GM08714 (cell line): ENCODE measurements at regions not wholly inside any gene's neighbourhood (a gene's known extent, or its start where the extent isn't known, plus 50 kb on each side); places are given as distances from the start of the nearest gene placed in this dataset.

Experiments
- H3K4me3 ChIP-seq: fragments of 200-500 bp; sonication (Bioruptor generic); 2 replicates; pipeline ENCODE4 v1.5.1; 2014; ENCODE audit warnings: mild to moderate bottlenecking, low read length, inconsistent platforms
- ZNF274 ChIP-seq: IDR thresholded peaks from 2 replicates; pipeline ENCODE4 v1.6.1; 2012; ENCODE audit warnings: mild to moderate bottlenecking, low read depth, low read length

- no peak for TF ChIP-seq ZNF274
- H3K4me3 ChIP-seq, result no peak overlapping the region
These were observed 368.8 kb downstream of the SEC14L1 start for GRCh38 chr17:77509599-77509998.

DNA sequence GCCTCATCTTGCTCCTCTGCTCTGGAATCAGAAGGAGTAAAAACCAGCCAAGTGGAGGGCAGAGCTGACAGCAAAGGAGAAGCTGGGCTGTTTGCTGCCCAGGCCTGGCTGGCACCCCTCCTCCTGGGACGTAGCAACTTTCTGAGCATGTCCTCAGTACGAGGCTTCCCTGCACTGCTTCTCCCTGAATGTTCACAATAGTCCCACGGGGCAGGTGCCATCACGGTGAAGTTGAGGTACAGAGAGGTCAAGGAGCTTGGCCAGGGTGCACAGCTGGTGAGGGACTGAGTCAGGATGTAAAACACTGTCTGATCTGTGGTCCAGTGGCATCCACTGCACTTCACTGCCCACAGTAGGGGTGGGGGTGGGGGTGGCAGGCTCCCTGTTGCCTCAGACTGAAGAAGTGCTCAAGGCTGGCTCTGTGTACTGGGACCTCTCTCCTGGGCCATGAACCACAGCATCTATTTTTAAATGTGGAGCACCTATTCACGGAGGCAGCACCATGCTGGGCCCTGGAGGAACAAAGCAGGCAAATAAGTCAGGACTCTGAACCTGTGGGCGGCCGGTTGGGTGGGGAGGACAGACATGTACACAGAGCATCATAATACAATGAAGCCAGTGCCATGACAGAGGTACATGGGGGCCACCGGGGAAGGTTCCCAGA is 369.5 kb downstream of the SEC14L1 start:
- no peak for TF ChIP-seq ZNF274
- H3K4me3 ChIP-seq, result no peak overlapping the region

GRCh38 chr17:77511514-77512061 is 370.8 kb downstream of the SEC14L1 start:
- no peak for TF ChIP-seq ZNF274
- no peak overlapping the region for H3K4me3 ChIP-seq

DNA sequence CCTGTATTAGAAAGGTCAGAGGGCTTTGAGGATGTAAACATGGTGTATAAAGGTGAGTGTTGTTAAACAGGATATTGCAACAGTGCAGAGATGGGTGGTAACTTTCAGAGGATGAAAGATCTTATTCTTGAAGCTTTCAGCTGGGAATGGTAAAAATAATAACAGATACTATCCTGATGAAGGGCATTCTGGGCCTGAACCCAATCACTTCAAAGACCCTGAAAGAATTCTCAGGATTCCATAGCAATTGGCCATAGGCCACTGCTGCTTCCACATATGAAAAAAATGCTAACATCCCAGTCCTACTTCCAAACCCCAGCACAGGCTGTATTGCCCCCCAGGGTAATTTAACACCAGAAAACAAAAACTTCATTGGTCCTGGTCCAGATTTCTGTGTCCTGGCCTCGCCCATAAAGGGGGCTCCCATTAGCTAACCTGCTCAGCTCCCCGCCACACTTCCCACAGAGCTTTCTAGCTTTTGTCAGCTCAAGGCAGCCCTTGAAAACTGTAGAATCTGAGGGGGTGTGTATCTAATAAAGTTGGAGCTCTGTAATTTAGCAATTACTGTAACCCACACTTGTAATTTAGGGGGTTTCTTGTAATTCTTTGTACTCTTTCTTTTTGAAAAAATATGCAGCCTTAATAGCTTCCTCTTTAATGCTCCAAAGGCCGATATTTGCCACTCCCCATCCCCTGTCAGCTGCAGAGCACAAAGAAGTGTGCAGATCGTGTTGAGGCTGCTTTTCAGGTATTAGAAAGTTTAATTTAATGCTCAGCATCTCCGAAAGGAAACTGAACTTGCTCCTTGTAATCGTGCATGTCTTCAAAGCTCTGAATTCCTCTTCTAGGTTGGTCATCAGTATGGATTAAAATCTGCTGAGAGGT is 371.5 kb downstream of the SEC14L1 start:
- no peak for TF ChIP-seq ZNF274

GRCh38 chr17:77513045-77513444 is 372.3 kb downstream of the SEC14L1 start:
- H3K4me3 ChIP-seq, result no peak overlapping the region
- no peak for TF ChIP-seq ZNF274

More for the DNA sequence above, 371.5 kb downstream of the SEC14L1 start:
- H3K4me3 ChIP-seq, result no peak overlapping the region

DNA sequence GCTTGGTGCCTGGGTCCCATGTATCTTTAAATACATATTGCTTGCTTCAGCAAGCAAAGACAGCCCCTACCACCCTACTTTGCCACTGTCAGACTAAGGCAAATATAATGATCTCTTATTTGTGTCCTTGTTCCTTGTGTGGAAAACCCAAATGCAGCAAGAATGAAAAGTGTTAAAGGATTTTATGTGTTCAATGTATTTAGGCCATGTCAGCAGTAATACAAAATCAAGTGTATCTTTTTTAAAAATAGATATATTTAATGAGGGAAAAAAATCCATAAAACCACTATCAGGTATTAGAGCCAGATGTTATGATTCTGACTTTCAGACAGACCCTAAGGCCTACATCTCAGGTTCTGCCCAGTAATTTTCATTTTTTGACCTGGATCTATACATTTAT is 374.5 kb downstream of the SEC14L1 start:
- no peak for TF ChIP-seq ZNF274
- H3K4me3 ChIP-seq, result no peak overlapping the region

DNA sequence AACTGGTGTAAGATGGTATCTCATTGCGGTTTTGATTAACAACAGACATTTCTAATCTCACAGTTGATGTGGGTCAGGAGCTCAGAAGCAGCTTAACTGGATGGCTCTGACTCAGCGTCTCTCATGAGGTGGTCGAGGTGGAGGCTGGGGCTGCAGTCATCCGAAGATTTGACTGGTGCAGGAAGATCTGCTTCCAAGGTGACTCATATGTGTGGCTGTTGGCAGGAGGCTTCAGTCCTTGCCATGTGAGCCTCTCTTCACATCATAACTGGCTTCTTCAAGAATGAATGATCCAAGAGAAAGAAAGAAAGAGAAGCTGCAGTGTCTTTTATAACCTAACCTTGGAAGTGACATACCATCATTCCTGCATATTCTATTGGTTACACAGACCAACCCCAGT is 376.1 kb downstream of the SEC14L1 start:
- no peak overlapping the region for H3K4me3 ChIP-seq
- no peak for TF ChIP-seq ZNF274

DNA sequence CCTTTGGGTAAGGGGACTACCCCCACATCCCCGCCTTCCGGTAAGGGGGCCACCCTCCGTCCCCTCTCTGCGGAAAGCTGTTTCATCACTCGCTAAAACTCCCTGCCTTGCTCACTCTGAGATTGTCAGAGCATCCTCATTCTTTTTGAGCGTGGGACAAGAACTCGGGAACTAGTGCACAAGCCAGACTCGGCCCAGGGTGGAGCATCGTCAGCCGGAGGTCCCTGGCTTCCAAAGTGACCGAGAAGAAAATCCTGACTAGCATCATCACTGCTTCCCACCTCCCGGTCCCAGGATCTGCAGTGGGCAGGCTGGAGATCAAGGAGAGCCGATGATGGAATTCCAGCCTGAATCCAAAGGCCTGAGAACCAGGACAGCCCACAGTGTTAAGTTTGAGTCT is 380.3 kb downstream of the SEC14L1 start:
- no peak for TF ChIP-seq ZNF274
- no peak overlapping the region for H3K4me3 ChIP-seq

DNA sequence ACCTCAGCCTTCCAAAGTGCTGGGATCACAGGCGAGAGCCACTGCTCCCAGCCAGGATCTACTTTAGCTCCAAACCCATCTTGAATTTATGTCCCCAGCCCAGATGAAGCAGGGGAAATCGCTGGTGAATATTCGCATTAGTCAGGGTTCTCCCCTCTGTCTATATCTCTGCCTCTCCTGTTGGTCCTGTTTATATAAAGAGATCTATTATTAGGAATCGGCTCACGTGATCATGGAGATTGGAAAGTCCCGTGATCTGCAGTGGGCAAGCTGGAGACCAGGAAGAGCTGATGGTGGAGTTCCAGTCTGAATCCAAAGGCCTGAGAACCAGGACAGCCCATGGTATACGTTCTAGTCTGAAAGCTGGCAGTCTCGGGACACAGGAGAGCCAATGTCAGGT is 382.8 kb downstream of the SEC14L1 start:
- TF ChIP-seq ZNF274, result no peak

GRCh38 chr17:77526259-77526711 is 385.5 kb downstream of the SEC14L1 start:
- H3K4me3 ChIP-seq, result no peak overlapping the region
- TF ChIP-seq ZNF274, result no peak

More for the DNA sequence above, 382.8 kb downstream of the SEC14L1 start:
- H3K4me3 ChIP-seq, result no peak overlapping the region

GRCh38 chr17:77526728-77527350 is 386.1 kb downstream of the SEC14L1 start:
- no peak overlapping the region for H3K4me3 ChIP-seq
- TF ChIP-seq ZNF274, result no peak

- no peak for TF ChIP-seq ZNF274
- H3K4me3 ChIP-seq, result no peak overlapping the region
These were observed 386.6 kb downstream of the SEC14L1 start for GRCh38 chr17:77527409-77527808.

DNA sequence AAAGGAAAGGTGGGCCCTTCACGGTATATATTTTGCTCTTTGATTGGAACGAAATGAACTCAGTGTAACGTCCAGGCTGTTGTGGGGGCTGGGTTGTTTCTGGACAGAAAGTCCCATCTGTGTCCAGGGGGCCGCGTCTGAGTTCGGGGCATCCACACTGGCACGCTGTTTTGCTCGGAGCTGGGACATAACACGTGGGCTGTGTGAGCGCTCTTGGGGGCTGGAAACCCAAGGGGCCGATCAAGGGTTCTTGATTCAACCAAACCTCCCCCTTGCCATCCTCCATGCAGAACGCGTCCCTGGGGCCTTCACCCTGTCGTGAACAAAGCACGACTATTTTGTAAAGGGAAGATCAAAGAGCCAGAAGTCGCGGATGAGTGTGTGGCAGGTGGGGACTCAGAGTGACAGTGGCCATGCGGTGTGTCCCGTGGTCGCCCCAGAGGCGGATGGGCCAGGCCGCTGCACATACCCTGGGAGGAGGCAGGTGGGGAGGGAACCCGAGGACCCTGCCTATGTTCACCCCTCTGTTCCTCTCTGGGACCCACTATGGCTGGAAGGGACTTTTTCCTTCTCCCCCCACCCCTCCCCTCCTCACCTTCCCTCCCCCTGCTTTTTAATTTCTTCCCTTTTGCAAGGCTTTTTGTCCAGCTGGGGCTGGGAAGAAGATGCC is 387.2 kb downstream of the SEC14L1 start:
- H3K4me3 ChIP-seq, result no peak overlapping the region
- TF ChIP-seq ZNF274, result no peak
